Esophagus muscularis mucosa (tissue), 3 donors: ENCODE measurements at regions not wholly inside any gene's neighbourhood (a gene's known extent, or its start where the extent isn't known, plus 50 kb on each side); places are given as distances from the start of the nearest gene placed in this dataset.

Source experiments
- CTCF ChIP-seq, 3 experiments: fragments of 200-600 bp in 2 of 3; fragments of 450-650 bp in 1 of 3; sonication (generic) in 2 of 3; IDR thresholded peaks; one replicate each; pipeline ENCODE4 v1.5.1; 2017 to 2019; ENCODE audit warnings: antibody characterized with exemption in 3 of 3, mild to moderate bottlenecking in 2 of 3, moderate library complexity in 1 of 3
- POLR2A ChIP-seq: fragments of 450-650 bp; IDR thresholded peaks from one replicate; pipeline ENCODE4 v1.6.1; 2017; ENCODE audit warnings: antibody characterized with exemption, moderate library complexity, mild to moderate bottlenecking, low read depth

GRCh38 chr2:128817171-128817570, 498.5 kb upstream of the HS6ST1 start:
- no peak for TF ChIP-seq CTCF (IDR thresholded peaks at IDR 0.05)
- no peak for TF ChIP-seq POLR2A
